ENCODE measurements at regions not wholly inside any gene's neighbourhood (a gene's known extent, or its start where the extent isn't known, plus 50 kb on each side); places are given as distances from the start of the nearest gene placed in this dataset.

DNA sequence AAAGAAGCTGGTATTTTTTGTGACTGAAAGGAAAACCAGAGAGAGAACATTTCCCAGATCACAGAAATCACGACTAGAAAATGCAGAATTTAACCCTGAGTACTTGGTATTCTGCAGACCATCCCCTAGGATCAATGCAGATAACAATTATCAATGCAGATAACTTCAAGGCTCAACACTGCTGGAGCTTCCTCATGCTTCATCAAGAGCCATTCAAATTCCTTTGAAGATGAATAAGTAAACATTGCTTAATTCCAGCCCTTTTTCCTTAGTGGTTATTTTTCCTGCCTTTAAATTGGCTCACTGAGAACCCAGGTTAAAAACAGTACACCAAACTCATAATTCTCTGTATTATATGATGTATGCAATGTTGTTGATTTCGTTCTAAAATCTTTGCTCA lies 370.1 kb upstream of the TLE4 start:
- Histone ChIP-seq H3K27me3 (no peaks in the 10 kb centered on the region), H3K4me3 (replicated peaks in 1 of 3) (no peak overlapping the region), H3K9me3 (no peaks in the 10 kb centered on the region), H3K36me3 (no peaks in the 10 kb centered on the region), H3K4me1 (no peaks in the 10 kb centered on the region), H3K27ac (no peak overlapping the region)
- TF ChIP-seq, protein P1, sequence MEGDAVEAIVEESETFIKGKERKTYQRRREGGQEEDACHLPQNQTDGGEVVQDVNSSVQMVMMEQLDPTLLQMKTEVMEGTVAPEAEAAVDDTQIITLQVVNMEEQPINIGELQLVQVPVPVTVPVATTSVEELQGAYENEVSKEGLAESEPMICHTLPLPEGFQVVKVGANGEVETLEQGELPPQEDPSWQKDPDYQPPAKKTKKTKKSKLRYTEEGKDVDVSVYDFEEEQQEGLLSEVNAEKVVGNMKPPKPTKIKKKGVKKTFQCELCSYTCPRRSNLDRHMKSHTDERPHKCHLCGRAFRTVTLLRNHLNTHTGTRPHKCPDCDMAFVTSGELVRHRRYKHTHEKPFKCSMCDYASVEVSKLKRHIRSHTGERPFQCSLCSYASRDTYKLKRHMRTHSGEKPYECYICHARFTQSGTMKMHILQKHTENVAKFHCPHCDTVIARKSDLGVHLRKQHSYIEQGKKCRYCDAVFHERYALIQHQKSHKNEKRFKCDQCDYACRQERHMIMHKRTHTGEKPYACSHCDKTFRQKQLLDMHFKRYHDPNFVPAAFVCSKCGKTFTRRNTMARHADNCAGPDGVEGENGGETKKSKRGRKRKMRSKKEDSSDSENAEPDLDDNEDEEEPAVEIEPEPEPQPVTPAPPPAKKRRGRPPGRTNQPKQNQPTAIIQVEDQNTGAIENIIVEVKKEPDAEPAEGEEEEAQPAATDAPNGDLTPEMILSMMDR (IDR thresholded peaks at IDR 0.05), result no peak
- TF ChIP-seq POLR2A (IDR thresholded peaks at IDR 0.05), result no peak
- intact Hi-C loops (cut with DNase I), result no loop called here
- WGBS, 2 donors, result 53 to 57% methylated on average over 2 of the region's 2 CpGs
- DNase-seq, result no peak

DNA sequence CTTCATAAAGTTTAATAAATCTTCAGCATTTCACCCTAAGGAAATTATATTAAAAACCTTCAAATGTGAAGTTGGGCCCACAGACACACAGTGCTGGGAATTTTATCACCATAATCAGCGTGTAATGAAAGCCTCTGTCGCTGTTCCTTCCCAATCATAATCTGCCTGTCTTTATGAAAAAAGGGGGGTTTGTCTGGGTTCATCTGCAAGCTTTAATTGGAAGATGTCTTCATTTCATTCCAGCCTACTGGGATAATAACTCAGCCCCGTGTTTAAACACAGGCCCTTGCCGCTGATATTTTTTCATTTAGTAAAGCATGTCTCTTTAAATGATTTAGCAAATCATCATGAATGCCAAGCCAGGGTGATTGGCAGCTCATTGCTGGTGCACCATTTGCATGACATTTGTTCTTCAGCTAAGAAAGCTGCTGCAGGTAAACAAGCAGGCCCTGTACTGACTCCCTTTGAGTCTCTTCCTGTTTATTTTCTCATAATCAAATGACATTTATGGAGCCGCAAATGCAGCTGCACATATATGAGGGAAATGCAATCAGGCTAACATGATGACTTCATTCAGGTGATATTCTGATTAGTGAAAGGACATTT lies 362.9 kb upstream of the TLE4 start:
- Histone ChIP-seq H3K27ac (no peak overlapping the region), H3K36me3 (no peaks in the 10 kb centered on the region), H3K4me3 (replicated peaks in 1 of 3) (no peak overlapping the region), H3K4me1 (no peaks in the 10 kb centered on the region), H3K27me3 (no peaks in the 10 kb centered on the region), H3K9me3 (no peaks in the 10 kb centered on the region)
- WGBS, 2 donors, result 75% methylated on average over 5 of the region's 5 CpGs
- no peak for DNase-seq
- intact Hi-C loops (cut with DNase I), result no loop called here
- TF ChIP-seq, protein P1 (IDR thresholded peaks at IDR 0.05), result no peak
- TF ChIP-seq POLR2A (IDR thresholded peaks at IDR 0.05), result no peak

GRCh38 chr9:79210541-79211243 lies 361.1 kb upstream of the TLE4 start:
- H3K27ac ChIP-seq, result no peak overlapping the region
- 87 to 90% methylated on average over 5 of the region's 5 CpGs for WGBS, 2 donors
- DNase-seq, result no peak
- H3K4me1 ChIP-seq, result no peaks in the 10 kb centered on the region
- no peak overlapping the region for H3K4me3 ChIP-seq (replicated peaks in 1 of 3)
- no peaks in the 10 kb centered on the region for H3K27me3 ChIP-seq
- TF ChIP-seq, protein P1 (IDR thresholded peaks at IDR 0.05), result no peak
- TF ChIP-seq POLR2A (IDR thresholded peaks at IDR 0.05), result no peak
- no peaks in the 10 kb centered on the region for H3K9me3 ChIP-seq
- intact Hi-C loops (cut with DNase I), result no loop called here
- H3K36me3 ChIP-seq, result no peaks in the 10 kb centered on the region

- H3K27ac ChIP-seq, result no peak overlapping the region
- DNase-seq, result no peak
- no peaks in the 10 kb centered on the region for H3K4me1 ChIP-seq
- no peaks in the 10 kb centered on the region for H3K9me3 ChIP-seq
- H3K4me3 ChIP-seq (replicated peaks in 1 of 3), result no peak overlapping the region
- TF ChIP-seq, protein P1 (IDR thresholded peaks at IDR 0.05), result no peak
- no peak for TF ChIP-seq POLR2A (IDR thresholded peaks at IDR 0.05)
- no peaks in the 10 kb centered on the region for H3K36me3 ChIP-seq
- 83 to 90% methylated on average over 3 of the region's 3 CpGs for WGBS, 2 donors
- intact Hi-C loops (cut with DNase I), result no loop called here
- H3K27me3 ChIP-seq, result no peaks in the 10 kb centered on the region
Measured at GRCh38 chr9:79213417-79214125, 358.2 kb upstream of the TLE4 start.

- TF ChIP-seq, protein P1 (IDR thresholded peaks at IDR 0.05), result no peak
- TF ChIP-seq POLR2A (IDR thresholded peaks at IDR 0.05), result no peak
- no peak for DNase-seq
- no peaks in the 10 kb centered on the region for H3K9me3 ChIP-seq
- no peaks in the 10 kb centered on the region for H3K27me3 ChIP-seq
- H3K27ac ChIP-seq, result no peak overlapping the region
- H3K36me3 ChIP-seq, result no peaks in the 10 kb centered on the region
- no peak overlapping the region for H3K4me3 ChIP-seq (replicated peaks in 1 of 3)
- 46 to 51% methylated on average over 4 of the region's 4 CpGs for WGBS, 2 donors
- no peaks in the 10 kb centered on the region for H3K4me1 ChIP-seq
- intact Hi-C loops (cut with DNase I), result no loop called here
Measured at GRCh38 chr9:79215821-79216220, 355.9 kb upstream of the TLE4 start.

Measured in thyroid gland (tissue), 4 donors.